ENCODE measurements at regions not wholly inside any gene's neighbourhood (a gene's known extent, or its start where the extent isn't known, plus 50 kb on each side); places are given as distances from the start of the nearest gene placed in this dataset.
"Not testable (repeated sequence)": the region's sequence is repeated elsewhere in the genome, so short reads cannot be mapped to it uniquely, and the experiment has no call there.

DNA sequence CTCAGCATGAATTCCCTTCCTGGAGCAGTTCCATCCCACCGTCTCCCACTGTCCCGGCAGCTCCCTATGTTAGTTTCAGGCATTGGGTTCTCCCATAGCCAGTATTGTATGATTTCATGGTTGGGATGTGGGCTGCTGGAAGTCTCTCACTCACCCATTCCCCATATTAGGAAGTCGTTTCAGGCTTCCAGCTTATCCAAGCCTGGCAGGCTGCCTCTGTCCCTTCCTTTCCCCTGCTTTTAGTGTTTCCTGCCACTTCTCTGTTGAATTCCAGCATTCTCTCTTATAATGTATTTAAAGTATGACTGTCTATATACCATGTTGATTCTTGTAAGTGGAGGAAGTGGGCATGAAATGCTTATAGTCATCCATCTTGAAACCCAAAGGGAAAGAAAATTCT is 309.7 kb upstream of the RBMS3 start:
- no peak for DNase-seq

DNA sequence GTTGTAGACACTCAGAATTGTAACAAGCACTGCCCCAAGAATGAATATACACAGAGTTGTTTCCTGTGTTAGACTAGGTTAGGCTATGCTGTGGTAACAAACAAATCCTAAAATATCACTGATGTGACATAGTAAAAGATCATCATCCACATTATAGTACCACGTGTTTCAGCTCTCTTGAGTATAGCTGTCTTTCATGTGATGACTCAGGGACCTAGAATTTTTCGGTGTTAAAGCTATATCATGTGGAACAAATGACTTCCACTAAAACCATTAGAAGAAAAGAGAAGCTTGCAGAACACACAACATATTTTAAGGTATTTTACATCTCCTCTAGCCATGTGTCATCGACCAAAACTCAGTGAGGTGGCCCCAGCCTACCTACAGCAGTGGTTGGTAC is 307.9 kb upstream of the RBMS3 start:
- DNase-seq: peak; percentile 1

DNA sequence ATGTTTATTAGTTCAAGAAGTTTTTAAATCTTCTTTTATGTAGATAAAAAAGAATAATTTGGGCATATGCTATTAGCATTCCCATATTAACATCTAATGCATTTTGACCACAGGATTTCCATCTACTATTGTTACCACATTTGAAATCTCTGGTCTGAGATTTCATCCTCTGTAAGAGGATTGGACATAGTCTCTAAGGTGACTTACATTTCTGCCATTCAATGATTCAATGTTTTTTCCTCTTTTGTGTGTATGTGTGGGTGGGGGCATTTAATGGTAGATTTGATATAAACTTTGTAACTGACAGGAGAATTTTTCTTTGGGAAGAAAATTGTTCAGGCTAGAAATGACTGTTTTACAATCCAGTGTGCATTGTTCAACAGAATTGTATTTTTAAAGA is 307.3 kb upstream of the RBMS3 start:
- no peak for DNase-seq

DNA sequence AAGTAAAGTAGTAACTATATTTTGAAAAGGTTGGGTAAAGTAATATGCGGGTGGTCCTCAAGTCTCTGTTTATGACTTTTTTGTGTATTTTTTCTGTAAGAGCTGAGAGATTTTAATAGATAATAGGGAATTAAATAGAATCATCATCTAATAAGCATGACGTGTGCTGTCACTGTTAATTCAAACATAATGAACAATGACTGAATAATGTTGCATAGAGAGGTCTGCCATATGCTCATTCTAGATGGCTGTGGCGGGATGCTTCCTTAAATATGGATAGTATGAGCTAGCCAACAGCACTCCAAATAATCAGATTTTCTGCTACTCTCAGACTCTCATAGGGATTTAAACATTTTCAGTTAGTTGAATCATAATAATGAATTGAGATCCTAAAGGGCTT is 302.8 kb upstream of the RBMS3 start:
- no peak for DNase-seq

DNA sequence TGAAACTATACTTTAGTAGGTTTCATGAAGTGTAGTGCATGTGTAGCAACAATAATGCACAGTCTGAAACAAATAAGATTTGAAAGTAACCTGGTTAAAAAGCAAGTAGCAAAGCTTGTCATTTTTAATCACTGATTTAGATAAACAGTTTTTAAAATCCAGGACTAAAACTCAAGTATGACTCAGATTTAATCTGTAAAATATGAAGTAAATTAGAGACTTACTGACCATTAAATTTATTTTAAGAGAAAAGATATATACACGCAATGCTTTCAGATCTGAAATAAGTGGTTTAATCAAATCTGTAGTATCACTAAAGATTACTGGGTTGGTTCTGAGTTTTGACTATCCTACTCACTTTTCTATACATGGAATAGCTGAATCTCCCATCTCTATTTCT is 300.7 kb upstream of the RBMS3 start:
- DNase-seq: no peak

DNA sequence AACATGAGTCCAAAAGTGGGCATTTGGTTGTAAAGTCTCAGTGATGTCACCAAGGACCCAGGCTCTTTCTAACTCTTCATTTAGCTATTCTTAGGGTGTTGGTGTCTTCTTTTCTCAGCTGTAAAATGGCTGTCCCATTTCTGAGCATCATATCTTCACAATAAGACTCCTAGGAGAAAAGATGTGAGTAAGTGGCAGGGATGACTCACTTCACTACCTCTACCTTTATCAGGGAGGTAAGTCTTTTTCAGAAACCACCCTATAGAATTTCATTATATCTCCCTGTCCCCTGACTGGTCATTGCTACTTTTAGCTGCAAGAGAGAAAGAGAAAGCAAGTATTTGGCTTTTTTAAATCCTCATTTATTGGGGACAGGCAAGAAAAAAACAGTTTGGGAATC is 300.2 kb upstream of the RBMS3 start:
- no peak for DNase-seq

DNA sequence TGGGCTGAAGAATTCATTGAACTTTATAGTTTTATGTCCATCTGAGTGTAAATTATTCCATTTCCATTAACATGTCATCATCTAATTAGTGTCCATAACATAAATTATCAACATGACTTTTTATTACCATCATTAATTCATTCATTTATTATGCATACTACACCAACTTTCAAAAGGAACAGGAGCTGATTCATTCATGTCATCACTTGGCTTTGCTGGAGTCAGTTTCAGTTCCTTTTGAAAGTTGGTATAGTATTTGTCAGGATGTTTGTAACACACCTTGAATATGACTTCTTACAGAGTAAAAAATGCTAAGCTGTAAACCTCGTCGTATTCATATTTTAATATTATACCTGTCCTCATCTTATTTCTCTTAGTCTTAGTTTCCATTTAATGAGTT is 298.0 kb upstream of the RBMS3 start:
- DNase-seq: no peak

DNA sequence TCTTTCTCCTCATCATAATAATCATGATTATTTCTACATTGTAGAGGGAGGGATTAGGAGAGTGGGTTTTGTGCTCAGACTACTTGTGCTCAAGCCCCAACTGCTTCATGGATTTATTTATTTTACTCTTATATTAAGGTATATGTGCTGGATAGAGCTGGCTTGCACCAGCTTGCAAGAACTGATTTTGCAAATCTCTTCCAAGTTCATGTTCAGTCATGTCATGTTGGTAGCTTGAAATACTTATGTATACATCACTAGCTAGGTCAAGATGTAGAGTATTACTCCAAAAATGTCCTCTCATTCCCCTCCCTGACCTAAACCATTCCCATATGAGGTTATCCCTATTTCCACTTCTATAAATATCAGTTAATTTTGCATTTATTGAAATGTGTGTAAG is 293.9 kb upstream of the RBMS3 start:
- no peak for DNase-seq

DNA sequence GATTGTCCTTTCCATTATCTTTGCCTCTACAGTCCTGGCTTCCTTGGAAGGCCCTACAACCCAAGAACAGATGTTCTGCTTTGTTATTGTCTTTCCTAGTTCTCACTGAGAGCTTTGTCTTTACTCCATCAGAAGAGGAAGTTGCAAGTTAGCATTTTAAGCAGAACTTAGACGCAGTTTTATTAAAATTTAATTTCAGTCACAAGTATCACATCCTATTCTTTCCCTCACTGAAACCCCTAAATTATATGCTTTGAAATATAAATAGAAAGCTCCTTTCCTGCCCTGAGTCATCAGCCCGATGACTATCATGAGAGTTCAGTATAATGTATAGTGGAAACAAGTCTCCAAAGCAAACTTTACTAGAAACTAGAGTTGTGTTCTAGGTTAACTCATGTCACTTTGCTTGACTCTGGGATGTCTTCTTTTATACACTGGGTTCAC is 291.2 kb upstream of the RBMS3 start:
- DNase-seq: no peak

DNA sequence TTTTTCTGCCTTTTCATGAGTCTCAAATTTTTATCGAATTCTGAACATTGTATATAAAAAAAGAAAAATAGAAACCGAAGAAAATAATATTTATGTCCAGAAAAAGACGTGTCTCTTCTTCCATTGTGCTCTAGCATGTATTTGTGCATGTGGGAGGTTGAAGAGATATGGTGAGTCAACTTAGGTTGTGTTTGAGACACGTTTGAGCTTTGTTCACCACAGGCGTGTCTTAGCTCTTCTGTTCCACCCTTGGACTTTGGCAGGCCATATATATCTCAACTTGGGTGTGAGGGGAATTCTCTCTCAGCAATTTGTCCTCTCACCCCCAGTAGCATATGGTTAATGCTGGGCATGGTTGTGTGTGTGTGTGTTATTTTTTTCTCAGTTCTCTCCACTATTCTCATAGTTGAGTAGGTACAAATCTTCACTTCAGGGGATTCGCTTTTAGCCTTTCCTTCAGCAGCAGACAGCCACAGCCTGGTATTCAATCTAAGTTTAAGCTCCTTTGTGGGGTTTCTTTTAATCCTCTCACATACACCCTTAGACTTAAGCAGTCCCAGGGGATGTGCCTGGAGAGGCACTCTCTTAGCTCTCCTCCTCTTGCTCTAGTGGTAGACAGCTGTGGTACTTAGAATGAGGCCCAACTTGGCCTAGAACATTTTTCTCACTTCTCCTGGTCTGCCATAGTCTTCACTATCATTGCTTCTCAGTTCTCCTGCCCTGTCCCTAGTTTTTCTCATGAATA is 286.5 kb upstream of the RBMS3 start:
- DNase-seq: no peak

DNA sequence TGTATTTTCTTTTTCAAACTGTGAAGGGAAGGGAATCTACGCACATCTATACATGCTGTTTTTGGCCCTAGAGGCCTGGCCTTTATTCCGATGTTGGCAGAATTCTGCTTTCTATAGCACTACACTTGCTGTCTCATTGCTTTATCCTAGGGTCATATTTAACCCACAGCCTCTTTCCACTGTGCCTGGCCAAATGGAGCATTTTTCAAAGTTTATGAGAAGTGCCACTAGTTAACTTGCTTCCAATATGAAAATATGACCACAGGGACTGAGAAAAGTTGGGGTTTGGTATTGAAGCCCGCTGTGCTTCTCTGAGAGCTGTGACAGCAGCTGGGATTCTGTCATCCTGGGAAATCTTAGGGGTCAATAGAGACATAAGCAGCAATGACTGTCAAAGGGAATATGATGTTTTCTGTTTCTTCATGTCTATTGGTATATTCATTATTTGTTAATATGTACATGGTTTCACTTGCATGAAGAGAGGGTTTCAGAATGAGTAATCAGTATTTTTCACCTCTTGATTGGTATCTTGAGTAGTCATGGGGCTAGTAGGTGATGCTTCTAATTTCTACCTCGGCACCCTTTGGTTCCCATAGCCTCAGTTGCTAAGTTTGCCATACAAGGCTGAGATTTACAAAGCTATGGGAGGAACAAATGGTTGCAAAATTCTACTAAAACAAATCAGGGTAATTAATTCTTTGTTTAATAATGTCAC is 275.8 kb upstream of the RBMS3 start:
- DNase-seq: no peak

DNA sequence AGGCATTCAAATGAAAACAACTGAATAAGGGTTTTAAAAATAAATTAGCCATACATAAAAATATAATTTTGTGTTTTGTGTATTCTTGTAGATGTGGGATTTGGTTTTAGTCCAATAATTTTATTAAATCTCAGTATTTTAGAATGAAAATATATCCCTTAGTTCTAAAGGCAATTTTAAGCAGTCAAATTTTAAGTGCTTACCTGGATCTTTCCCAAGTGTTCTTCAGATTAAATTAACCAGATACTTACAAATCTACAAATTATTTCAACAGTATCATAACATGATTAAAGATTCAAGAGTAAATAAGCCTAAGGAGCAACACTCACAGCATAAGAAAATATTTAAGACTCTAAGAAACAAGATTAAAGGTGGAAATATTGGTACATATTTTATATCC is 275.0 kb upstream of the RBMS3 start:
- no peak for DNase-seq

DNA sequence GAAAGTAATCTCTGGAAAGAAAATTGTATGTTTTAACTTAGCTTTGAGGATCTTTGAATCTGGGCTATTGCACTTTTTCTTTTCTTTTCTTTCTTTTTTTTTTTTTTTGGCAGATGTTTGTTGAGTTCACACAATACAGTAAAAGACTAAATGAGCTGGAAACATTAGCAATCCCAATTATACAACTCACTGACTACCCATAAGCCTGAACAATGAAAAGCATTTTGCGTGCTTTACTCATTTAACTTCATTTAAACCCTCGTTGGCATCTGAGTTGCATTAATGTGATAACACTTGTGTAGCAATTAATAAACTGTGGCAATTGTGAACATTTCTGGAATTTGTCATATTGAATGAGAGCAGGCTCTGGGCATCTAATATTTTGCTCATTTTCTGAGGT is 269.4 kb upstream of the RBMS3 start:
- no peak for DNase-seq

DNA sequence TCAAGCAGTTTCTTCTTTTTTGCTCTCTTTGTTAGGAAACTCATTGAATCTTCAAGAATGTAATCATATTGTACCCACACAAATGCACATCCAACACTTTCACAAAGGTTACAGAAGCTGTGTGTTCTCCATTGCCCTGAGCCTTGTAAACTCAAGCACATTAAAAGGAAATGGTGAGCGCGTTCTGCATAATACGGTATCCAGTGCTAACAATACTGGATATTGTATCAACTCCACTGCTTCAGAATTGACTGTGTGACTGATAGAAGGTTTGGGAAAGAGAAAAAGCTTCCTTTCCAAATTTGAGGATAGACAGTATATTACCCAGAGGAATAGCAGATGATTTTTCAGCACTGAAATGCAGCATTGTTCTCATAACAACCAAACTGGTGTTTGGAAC is 268.9 kb upstream of the RBMS3 start:
- DNase-seq: no peak

DNA sequence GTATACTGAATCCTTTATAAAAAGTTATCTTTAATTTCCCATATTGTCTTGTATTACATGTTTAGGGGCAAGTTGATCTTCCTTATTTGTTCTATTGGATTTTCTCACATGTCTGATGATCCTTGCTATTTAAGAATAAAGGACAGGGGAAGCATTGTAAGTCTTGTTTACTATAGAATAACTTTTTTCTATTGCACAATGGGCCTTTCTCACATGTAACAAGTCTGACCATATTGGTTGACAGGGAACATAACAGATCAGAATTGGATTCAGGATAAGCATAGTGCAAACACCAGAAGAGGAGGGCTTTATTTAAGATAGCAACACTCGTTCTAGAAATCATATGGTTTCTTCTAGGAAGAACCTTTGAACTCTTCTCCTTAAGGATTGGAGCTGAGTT is 257.9 kb upstream of the RBMS3 start:
- DNase-seq: no peak

DNA sequence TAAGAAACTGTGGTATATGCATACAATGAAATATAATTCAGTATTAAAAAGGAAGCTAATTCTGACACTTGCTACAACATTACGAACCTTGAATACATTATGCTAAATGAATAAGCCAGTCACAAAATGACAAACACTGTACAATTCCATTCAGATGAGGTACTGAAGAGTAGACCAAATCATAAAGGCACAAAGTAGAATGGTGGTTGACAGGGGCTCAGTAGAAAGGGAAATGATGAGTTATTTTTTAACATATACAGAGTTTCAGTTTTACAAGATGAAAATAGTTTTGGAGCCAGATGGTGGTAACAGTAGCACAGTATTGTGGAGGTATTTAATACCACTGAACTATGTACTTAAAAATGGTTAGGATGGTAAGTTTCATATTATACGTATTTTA is 254.6 kb upstream of the RBMS3 start:
- DNase-seq: no peak

DNA sequence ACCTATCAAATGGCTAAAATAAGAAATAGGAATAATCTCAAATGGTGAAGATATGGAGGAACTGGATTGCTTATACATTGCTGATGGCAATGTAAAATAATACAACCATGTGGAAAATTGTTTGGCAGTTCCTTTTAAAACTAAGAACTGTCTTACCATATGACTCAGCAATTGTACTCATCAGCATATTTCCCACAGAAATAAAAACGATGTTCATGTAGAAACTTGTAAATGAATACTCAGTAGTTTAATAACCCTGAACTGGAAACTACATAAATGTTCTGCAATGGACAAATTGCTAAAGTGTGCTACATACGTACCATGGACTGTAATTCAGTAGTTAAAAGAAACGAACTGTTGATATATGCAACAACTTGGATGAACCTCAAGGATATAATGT is 253.9 kb upstream of the RBMS3 start:
- DNase-seq: no peak

DNA sequence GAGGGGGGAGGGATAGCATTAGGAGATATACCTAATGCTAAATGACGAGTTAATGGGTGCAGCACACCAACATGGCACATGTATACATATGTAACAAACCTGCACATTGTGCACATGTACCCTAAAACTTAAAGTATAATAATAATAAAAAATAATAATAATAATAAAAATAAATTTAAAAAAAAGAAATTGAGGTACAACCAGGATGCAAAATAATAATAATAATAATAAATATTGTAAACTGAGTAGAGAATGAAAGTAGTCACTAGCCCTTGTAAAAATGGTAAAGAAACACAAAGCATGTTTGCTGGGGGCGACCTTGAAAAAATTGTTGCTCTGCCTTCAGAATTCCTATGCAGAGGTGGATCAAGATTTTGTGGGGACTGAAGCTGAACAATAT is 249.7 kb upstream of the RBMS3 start:
- not testable (repeated sequence) for DNase-seq

DNA sequence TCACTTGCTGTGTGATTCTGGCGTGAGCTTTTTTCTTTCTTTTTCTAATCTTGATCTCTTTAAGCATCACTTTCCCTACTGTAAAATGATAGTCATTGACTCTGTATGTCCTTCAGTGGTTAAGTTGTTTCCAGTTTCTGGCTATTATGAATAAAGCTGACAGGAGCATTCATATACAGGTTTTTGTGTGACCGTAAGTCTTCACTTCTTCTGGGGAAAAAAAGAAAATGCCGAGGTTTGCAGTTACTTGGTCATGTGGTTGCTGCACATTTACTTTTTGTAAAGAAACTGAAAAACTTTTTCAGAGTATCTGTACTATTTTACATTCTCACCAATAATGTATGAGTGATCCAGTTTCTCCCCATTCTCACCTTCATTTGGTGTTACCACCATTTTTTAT is 247.4 kb upstream of the RBMS3 start:
- DNase-seq: no peak

DNA sequence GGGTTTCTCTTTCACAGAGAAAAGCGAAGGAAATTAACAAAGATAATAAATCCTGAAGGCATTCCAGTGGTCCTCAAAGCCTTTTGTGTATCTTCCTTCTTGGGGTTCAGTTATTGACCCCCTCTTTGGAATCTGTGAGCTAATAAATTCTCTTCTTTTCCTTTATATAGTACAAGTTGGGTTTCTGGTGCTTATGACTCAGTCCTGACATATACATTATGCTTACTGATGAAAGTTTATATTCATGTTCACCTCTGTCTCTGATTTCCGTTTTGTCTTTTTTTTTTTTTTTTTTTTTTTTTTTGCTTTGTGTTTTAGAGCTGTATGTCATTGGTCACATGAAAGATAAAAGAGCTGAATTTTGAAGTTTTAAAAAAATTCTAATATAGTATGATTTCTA is 230.7 kb upstream of the RBMS3 start:
- no peak for DNase-seq

DNA sequence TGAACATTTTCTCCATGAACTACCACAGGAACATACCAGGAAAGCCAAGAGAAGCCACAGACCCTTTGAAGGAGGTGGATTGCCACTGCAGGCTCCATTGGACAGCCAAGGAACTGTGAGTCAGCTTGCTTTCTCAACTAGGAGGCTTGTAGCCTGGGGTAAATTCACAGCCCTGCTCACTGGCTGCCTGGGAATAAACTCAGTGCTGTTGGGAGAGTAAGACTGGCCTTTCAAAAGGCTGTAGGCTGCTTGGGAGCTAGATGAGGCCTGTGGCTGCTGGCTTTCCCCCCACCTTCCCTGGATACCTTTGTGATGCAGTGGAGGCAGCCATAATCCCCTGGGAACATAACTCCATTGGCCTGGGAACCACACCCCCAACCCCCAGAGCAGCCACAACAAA is 223.5 kb upstream of the RBMS3 start:
- no peak for DNase-seq

DNA sequence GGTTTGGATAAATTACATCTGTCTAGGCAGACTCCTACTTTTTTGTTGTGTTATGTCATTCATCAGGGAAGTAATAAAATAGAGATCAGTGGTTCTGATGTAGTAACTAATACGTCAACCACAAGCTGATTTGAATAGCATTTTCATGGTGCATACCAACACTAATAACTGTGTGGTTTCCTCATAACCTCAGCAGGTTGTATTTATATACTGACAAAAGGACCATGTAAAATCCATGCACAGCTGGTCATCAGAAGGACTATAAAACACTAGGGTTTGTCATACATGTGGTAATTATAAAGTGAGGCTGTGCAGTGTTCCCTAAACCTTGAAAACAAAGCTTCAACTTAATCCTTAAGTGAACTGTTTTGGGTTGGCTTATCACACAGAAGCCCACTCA is 216.8 kb upstream of the RBMS3 start:
- peak; percentile 1 for DNase-seq

DNA sequence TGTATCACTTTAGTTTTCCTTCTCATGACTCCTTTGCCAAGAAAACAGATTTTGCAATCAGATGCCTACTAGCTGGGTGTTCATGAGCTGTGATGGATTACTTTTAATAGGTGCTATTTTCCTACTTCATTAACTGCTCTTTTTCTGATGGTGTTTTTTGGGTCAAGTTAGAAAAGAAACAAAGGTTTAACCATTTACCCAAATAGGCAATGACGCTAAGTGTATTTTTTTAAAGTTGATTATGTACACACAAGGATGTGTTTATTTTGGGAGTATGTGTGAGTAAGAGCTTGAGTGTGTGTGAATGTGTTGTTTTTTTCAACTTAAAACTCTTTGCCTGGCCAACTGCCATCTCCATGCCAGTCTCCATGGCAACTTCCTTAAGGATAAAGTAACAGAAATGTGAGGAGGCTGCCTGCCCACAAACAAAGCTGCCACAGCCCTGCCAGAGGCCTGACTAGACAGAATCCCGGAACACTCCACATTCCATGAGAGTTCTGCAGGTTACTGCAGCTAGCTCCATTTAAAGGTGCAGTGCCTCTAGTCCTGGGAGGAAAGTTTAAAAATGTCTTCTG is 215.6 kb upstream of the RBMS3 start:
- peak; percentile 89 for DNase-seq

DNA sequence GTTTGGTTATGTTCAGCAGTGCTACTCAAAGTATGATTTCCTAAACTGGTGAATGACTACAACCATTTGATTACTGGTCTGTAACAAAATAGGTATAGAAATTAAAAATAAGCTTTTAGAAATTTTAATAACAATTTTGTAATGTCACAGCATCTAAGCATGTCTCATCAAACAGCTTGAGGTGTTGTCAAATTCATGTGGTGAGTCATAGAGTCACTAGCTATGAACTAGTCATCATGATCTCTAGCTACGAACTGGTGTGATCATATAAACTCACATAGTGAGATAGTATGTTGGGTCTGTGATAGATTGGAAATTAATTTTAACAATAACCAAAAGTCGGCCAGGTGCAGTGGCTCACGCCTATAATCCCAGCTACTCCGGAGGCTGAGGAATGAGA is 213.9 kb upstream of the RBMS3 start:
- peak; percentile 5 for DNase-seq

All from DMS53 (cell line).